ENCODE measurements at regions not wholly inside any gene's neighbourhood (a gene's known extent, or its start where the extent isn't known, plus 50 kb on each side); places are given as distances from the start of the nearest gene placed in this dataset.

DNA sequence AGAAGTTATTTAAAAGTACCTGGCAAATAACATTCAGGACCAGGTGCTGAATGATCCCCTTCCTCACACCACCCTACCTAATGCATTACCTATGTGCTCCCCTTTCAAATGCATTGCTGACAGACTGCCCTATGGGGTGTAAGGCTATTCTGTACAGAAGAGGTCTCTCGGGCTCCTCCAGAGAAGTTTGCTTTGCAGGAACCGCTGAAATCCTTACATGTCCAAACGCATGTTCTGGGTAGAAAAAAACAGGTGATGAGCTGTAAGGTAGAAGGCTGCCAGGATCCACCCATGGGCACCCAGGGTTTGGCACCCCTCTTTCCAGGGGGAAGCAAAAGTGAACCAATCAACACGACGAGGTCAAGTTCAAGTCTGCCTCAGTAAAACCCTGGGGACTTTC lies 58.3 kb upstream of the TARBP1 start:
- intact Hi-C loops (cut with micrococcal nuclease): no loop called here

DNA sequence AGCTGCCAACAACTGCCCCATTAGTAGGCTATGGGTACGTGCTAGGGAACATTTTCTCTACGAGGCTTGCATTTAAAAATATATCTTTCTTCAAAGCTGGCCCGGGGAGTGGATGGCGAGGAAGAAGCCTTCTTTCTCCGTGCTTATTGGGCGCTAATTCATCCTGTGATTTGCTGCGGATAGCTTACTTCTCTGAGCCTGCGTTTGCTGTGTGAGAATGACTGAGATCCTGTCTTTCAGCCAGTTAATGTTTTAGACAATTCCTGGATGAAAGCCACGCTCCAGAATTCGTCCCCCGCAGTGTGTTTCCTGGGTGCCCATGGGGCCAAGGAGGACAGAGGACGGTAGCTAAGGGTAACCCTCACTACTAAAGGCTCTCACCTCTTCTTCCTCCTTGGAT lies 57.8 kb upstream of the TARBP1 start:
- intact Hi-C loops (cut with micrococcal nuclease): no loop called here

DNA sequence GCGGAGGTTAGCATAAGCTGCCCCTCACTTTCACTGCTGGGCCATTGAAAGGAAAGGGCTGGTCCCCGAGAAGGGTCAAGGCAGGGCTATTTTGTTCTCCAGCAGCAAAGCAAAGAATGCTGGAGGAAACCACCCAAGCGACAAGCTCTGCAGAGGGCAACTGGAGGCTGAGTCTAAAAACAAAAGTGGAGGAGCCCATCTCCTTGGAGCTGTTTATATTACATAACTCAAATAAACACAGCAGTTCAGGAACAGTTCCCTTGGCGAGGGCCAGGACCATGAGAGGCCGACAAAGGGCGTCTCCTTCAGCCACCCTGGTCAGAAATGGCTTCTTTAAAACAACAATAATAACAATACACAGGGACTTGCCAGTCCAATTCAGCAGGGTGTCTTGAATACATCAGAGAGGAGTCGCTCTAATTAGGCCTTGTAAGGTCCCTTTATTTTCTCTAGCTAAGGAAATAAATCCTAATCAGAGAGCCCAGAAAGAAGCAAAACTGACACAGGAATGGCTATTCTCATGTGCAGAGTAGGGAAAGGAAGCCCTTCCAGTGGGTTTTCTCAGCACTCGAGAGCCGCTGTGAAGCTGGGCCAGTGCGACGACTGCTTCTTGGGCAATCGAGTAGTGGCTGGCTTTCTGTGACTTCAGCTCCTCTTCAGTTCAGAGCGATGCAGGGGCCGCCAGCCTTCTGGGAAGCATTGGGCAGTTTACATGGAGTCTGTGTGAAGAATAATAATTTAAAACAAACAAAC lies 57.0 kb upstream of the TARBP1 start:
- intact Hi-C loops (cut with micrococcal nuclease): no loop called here

DNA sequence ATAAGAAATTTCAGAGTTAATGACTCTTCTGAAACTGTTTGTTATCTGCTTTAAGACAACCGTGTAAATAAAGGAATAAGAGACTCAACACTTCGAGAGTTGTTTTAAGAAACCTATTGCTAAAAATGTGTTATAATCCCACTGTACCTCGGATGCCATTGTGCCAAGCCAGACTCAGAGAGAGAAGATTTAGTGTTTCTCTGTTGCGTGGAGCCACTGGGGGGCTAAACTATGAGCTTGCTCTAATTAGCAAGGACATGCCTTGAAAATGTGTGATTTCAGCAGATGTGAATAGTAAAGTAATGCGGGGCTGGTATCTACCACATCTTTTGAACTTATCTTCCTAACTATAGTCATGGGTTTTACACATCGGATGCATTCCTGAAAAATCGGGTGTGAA lies 56.2 kb upstream of the TARBP1 start:
- intact Hi-C loops (cut with micrococcal nuclease): no loop called here

DNA sequence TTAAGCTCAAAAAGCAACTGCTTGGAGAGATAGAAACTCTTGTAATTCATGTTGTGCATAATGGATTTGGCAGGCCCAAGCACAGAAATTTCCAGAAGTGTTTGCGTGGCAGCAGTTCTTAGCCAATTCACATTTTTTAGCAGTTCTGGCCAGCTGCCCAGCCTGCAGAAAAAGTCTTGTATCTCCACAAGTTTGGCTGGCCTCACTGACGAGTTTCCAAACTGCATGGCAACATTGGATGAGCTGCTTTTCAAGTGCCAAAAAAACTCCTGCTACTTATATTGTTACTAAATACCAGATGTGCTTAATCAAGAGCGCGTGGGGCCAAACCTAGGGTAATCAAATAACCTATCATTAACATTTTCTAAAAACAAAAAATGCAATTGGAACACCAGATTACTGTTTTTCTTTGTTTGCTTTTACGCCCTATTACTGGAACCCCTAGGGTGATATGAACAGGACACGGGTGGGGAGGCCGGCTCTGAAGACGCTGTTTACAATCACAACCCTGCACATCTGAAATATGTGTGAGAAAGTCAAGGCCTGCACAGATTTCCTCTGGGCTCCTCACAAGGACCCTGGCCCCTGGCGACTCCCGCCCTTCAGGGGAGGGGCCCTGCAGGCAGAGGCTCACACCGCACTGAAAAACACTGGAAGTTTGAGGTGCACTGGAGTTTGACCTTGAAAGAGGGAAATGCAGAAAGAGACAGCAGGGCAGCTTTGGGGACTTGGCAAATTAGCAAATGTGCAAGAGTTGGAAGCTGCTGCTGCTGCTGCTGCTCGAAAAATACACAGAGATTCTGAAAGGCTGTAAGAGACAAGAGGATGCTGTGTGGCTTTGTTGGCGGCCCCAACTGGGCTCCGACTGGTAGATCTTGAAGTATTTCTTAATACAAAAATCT lies 55.2 kb upstream of the TARBP1 start:
- intact Hi-C loops (cut with micrococcal nuclease): no loop called here

DNA sequence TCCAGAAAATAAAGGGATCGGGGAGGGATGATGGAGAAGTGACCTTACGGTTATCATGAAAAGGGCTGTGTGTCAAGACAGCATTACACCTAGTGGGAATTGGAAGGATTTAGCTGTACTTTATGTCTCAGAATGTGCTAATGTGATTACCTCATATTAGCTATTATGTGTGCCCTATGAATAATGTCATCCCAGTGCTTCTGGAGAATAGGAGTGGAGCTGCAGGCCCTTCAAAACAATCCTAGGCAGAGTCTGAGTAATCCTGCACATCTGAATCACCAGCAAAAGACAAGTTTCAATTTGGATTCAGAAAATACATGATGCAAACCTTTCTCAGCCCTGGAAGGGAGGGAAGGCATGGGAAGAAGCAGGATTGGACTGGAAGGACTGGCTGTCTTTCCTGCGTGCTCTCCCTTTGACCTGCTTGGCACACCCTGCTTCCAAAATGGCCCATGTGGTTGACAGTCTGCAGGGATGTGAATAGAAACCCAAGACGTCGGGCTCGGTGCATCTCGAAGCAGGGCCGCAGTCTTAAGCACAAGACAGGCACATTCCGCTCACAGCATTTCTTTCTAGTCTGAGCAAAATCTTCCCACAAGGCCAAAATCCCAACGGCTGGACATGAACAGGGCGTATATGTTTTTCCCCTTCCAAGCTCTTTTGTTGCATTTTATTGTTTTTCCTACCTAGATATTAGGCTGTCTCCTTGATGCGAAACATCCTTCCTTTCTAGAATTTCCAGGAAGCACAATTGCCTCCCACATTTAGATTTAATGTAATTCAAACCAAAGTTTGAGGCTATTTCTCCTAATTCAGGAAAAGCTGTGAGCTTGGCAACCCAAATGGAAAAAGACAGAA lies 54.3 kb upstream of the TARBP1 start:
- intact Hi-C loops (cut with micrococcal nuclease): no loop called here

DNA sequence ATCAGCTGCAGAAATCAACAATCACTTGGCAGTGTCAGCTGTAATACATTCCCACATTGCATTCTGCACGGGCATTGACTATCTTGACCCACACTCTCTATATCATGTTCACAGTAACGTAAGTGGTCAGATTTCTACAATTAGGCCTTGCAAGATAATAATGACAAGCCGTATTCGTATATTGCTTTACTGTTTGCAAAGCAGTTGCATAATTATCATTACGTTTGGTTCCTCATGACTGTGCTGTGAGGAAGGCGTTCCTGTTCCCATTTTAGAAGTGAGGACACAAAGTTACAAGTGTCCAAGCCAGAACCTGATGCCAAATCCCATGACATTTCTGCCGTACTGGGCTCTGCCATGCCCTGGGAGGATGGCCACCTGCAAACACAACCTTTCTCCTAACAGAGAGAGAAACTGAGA lies 53.5 kb upstream of the TARBP1 start:
- intact Hi-C loops (cut with micrococcal nuclease): no loop called here

DNA sequence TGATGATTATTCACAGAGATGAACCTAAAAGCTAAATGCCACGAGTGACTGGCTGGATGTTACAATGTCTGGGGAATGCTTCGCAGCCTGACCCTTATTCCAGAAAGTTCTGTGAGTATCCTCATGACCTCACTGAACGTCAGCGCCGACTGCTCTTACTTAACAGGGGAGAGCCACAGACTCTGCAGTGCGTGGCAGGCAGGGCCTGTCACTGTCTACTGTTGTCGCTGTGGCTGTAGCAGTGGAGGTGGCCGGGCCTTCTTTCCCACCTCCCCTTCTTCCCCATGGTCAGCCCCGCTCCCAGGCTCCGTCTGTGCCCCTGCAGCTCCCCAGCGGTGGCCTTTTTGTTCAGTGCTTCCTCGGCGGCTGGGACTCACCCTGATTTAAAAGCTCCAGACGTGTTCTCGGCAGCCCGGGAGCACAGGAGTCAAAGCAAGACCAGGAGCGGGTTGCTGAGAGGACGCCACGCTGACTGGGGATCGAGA lies 52.2 kb upstream of the TARBP1 start:
- intact Hi-C loops (cut with micrococcal nuclease): no loop called here

DNA sequence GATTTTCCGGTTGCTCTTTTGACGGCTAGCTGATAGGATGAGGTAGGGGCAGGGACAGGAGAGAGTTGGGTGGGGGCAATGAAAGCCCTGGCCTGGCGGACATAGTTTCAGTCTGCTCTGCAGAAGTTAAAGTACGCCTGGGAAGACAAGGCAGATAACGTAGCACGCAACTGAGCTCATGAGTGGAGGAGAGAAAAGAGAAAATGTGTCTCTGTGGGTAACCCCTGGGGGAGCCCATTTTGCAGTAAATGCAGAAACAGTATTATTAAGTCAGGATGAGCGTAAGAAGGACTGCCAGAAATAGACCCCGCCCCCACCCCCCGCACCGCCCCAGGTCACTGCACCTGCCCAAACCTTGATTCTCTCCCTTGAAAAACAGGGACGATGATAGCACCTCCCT lies 51.7 kb upstream of the TARBP1 start:
- intact Hi-C loops (cut with micrococcal nuclease): no loop called here

DNA sequence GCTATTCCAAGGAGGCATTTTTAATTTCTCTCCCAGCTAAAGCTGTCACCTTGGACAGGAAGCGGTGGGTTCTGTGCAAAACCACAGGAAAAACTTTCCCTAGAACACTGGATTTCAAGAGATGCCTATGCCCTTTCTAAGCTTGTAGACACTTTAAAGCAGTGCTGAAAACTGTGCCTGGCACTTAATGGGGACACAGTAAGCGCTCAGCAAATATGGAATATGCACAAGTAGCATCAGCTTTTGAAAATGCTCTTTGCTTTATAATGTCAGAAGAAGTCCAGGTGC lies 50.9 kb upstream of the TARBP1 start:
- intact Hi-C loops (cut with micrococcal nuclease): no loop called here

DNA sequence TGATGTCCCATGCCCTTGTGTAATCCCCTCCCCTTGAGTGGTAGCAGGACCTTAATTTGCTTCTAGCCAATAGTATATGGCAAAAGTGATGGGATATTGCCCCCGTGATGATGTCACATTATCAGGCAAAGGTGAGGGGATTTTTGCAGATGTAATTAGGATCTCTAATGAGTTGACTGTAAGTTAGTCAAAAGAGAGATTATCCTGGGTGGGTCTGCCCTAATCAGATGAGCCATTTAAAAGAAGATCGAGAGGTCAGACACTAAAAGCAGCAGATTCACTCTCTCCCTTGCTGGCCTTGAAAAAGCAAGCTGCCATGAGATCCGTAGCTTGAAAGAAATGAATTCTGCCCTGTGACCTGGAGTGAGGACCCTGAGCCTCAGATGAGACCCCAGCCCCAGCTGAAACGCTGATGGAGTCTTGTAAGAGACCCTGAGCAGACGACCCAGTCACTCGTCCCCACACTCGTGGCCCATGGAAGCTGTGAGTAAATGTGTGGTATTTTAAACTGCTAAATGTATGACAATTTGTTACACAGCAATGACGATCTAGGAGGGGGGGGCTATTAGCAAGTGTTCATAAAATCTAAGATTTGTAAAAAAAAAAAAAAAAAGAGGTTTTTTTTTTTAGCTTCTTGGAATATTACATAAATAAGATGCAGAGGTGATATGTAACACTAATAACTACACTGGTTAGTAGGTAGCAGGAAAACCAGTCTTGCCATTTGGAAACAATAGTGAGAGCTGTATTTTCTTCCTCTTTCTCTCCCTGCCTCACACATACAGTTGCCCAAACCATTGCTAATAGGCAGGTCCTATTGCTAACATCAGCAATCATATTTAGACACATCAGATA lies 50.3 kb upstream of the TARBP1 start:
- intact Hi-C loops (cut with micrococcal nuclease): no loop called here

Measured in T-helper 1 cell treated with Interleukin-12 subunit alpha and Interleukin-12 subunit beta and Interleukin-4 antibody, amounts not matched to agents 30 ng/mL and 1 ng/mL, for 36 hours (primary cell).